Neural cell (in vitro differentiated cells): ENCODE measurements at regions not wholly inside any gene's neighbourhood (a gene's known extent, or its start where the extent isn't known, plus 50 kb on each side); places are given as distances from the start of the nearest gene placed in this dataset.

Experiments used
- CTCF ChIP-seq: fragments of 450-650 bp; IDR thresholded peaks from 2 replicates; pipeline ENCODE4 v1.5.1; 2014; ENCODE audit warnings: antibody characterized with exemption, mild to moderate bottlenecking, moderate library complexity; ENCODE audit not compliant: poor library complexity, severe bottlenecking
- EP300 ChIP-seq: fragments of 450-650 bp; conservative IDR thresholded peaks from 2 replicates; pipeline ENCODE4 v1.6.1; 2014; ENCODE audit warnings: antibody characterized with exemption, mild to moderate bottlenecking, moderate library complexity; ENCODE audit not compliant: poor library complexity, severe bottlenecking
- EZH2 ChIP-seq: fragments of 200-600, 300-800 bp; shearing (Covaris generic), sonication (generic); IDR thresholded peaks from 2 replicates; pipeline ENCODE4 v1.6.1; 2014; ENCODE audit warnings: antibody characterized with exemption, low read length, borderline replicate concordance, mild to moderate bottlenecking; ENCODE audit not compliant: insufficient read depth, poor library complexity, severe bottlenecking
- MXI1 ChIP-seq: fragments of 450-650 bp; conservative IDR thresholded peaks from 2 replicates; pipeline ENCODE4 v1.6.1; 2014; ENCODE audit warnings: antibody characterized with exemption, mild to moderate bottlenecking; ENCODE audit not compliant: poor library complexity, severe bottlenecking
- POLR2AphosphoS5 ChIP-seq: IDR thresholded peaks from 2 replicates; pipeline ENCODE4 v1.6.1; 2012
- RAD21 ChIP-seq: fragments of 450-650 bp; conservative IDR thresholded peaks from 2 replicates; pipeline ENCODE4 v1.6.1; 2014; ENCODE audit warnings: antibody characterized with exemption, mild to moderate bottlenecking, moderate library complexity
- REST ChIP-seq: IDR thresholded peaks from 2 replicates; pipeline ENCODE4 v1.6.1; 2012; ENCODE audit warnings: borderline replicate concordance
- SMC3 ChIP-seq: fragments of 450-650 bp; conservative IDR thresholded peaks from 2 replicates; pipeline ENCODE4 v1.6.1; 2014; ENCODE audit warnings: antibody characterized with exemption, mild to moderate bottlenecking, moderate library complexity; ENCODE audit not compliant: poor library complexity

GRCh38 chr6:25169553-25169952, 109.6 kb upstream of the CARMIL1 start:
- TF ChIP-seq CTCF (no peak), MXI1 (no peak), EZH2 (no peak), EP300 (no peak), POLR2AphosphoS5 (no peak), RAD21 (no peak), SMC3 (no peak), REST (no peak)
